ENCODE measurements at regions not wholly inside any gene's neighbourhood (a gene's known extent, or its start where the extent isn't known, plus 50 kb on each side); places are given as distances from the start of the nearest gene placed in this dataset.
"Not testable (repeated sequence)": the region's sequence is repeated elsewhere in the genome, so short reads cannot be mapped to it uniquely, and the experiment has no call there.

GRCh38 chr1:177427811-177428210, 257.1 kb downstream of the BRINP2 start:
- no peak for DNase-seq (ENCODE audit: low read depth)

- no peak for DNase-seq (ENCODE audit: low read depth)
These were observed 255.7 kb downstream of the BRINP2 start for GRCh38 chr1:177426497-177426896.

DNA sequence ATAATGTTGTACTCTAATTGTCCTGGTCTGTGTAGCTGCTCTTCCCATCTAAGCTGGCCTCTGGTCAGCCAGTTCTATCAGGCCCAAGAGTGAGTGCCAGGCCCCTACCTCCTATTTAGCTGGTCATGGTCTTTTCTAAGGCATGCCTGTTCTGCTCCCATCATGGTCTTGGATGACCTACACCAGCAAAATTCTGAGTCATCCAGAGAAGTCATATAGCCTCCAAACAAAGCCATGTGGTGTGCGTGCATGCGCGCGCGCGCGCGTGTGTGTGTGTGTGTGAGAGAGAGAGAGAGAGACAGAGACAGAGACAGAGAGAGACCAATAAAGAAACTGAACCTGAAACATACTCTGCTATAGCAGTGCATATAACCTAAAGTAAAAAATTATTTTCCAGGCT, 254.4 kb downstream of the BRINP2 start:
- no peak for DNase-seq (ENCODE audit: low read depth)

DNA sequence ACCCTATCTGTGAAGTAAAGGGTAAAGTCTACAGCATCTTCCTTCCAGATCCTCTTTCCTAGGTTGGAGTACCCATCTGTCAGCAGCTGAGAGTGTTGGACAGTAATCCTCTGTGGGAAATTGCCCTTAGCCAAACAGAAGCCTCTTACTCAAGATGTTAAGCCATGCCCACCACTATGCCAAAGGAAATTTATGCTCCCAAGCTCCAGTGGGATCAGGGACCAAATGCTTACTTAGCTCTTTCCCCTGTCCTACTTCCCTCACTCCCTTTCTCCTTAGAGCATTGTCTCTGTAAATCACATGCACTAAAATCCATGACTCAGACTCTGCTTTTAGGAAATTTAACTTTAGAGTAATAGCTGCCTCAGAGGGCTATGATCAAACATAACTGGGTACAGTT, 254.0 kb downstream of the BRINP2 start:
- DNase-seq (ENCODE audit: low read depth), result no peak

DNA sequence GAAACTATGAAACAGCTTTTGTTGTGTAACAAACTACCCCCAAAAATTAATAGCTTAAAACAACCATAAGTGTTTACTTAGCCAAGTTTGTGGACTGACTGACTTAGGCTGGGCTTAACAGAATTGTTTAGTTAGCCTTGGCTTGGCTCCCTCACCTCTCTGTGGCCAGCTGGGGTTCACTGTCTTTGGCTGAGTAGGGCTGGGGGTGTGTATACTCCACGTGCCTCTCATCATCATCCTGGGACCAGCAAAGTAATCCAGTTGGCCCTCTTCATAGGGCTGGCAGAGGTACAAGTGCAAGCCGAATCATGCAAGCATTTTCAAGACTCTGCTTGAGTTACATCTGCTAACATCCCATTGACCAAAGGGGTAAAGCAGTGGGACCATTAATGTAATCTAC, 252.3 kb downstream of the BRINP2 start:
- no peak for DNase-seq (ENCODE audit: low read depth)

- no peak for DNase-seq (ENCODE audit: low read depth)
These were observed 243.3 kb downstream of the BRINP2 start for GRCh38 chr1:177413982-177414596.

DNA sequence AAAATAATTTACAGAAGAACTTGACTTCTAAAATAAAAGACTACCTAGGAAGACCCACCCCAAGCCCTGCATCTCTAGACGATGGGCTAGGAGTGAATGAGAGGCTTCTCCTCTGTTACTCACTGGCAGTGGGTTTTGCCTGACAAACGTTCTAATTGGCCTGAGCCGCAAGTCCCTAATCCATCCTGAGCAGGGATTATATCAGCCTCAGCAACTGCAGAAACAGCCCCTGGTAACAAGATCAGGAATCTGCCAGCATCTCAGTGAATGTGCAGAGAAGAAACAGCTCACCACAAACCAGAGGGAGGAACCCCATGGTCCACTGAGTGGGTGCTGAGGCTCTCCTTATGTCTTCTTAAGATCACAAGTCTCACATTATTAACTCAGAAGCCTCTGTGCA, 240.6 kb downstream of the BRINP2 start:
- no peak for DNase-seq (ENCODE audit: low read depth)

GRCh38 chr1:177410179-177410766, 239.5 kb downstream of the BRINP2 start:
- no peak for DNase-seq (ENCODE audit: low read depth)

- not testable (repeated sequence) for DNase-seq (ENCODE audit: low read depth)
These were observed 235.6 kb downstream of the BRINP2 start for GRCh38 chr1:177406323-177406722.

GRCh38 chr1:177392336-177392735, 221.6 kb downstream of the BRINP2 start:
- peak; percentile 25 for DNase-seq (ENCODE audit: low read depth)

- peak; percentile 12 for DNase-seq (ENCODE audit: low read depth)
These were observed 215.3 kb downstream of the BRINP2 start for GRCh38 chr1:177385760-177386698.

DNA sequence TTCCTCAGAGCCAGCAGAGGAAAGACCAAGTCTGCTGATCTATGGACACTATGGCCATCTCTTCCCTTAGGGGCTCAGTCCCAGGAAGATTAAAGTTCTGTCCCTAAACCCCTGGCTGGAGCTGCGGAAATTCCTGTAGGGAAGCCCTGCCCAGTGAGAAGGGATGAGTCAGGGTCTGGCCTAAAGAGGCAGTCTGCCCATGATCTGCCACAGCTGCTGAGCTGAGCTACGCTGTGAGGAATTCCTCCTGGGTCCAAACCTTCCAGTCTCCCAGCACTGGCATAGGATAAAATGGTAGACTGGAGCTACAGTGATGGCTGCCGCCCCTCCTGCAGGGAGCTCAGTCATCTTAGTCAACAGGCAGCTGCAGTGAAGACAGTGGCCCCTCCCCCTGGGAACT, 213.7 kb downstream of the BRINP2 start:
- peak; percentile 11 for DNase-seq (ENCODE audit: low read depth)

DNA sequence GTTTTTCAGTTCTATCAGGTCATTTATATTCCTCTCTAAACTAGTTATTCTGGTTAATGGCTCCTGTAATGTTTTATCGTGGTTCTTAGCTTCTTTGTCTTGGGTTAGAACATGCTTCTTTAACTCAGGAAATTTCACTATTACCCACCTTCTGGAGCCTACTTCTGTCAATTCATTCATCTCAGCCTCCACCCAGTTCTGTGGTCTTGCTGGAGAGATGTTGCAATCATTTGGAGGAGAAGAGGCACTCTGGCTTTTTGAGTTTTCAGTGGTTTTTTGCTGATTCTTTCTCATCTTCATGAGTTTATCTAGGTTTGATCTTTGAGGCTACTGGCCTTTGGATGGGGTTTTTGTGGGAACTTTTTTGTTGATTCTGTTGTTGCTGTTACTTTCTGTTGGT, 213.0 kb downstream of the BRINP2 start:
- DNase-seq (ENCODE audit: low read depth), result peak; percentile 34

GRCh38 chr1:177377866-177378265, 207.1 kb downstream of the BRINP2 start:
- DNase-seq (ENCODE audit: low read depth), result no peak

DNA sequence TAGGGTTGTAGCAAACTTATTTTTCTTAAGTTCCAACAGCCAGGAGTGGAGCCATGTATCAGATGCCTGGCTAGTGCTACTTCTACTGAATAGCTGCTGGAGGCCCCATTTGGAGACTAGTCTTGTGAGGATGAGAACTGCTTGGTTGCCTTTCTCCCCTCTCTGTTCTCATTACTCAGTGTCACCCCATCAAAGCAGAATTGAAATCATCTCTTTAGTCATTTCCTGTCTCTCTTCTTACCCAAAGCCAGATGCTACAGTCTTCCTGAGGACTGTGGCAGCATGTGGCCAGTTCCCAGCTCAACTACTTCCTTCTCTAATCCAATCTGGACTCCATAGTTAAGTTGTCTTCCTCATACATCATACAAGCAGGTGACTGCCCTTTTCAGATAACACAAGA, 197.5 kb downstream of the BRINP2 start:
- no peak for DNase-seq (ENCODE audit: low read depth)

DNA sequence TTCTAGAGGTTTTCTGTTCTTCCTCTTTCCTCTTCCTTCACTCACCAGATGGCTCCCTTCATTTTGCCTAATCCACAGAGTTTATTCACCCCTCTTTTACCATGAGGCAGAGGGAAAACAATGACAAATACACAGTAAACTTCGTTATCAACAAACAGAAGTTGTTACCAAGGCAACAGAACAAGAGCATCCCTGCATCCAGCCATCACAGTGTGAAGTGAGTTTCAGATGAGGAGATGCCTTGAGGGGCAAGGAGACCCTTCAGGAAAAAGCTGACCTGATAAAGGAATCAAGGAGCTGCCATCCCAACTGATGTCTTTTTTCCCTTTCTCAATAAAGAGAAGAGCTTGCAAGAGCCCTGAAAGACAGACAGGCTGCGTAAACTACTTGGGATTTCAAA, 195.3 kb downstream of the BRINP2 start:
- DNase-seq (ENCODE audit: low read depth), result no peak

GRCh38 chr1:177360791-177361190, 190.0 kb downstream of the BRINP2 start:
- no peak for DNase-seq (ENCODE audit: low read depth)

GRCh38 chr1:177356674-177357435, 186.1 kb downstream of the BRINP2 start:
- no peak for DNase-seq (ENCODE audit: low read depth)

DNA sequence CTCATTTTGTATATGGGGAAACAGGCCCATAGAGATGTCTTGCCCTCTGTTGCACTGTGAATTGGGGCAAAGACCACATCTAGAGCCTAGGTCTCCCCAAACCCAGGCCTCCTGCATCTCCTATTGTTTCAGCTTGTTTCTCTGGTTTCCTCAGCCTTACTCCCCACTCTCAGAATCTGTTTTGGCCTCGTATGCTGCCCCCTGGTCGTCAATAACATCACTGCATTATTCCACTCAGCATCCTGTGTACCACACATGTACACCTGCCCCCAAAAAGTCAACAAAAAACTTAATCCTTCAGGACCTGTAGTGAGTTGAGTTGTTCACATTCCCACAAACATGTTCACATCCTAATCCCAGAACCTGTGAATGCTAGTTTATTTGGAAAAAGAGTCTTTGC, 184.8 kb downstream of the BRINP2 start:
- peak; percentile 21 for DNase-seq (ENCODE audit: low read depth)

DNA sequence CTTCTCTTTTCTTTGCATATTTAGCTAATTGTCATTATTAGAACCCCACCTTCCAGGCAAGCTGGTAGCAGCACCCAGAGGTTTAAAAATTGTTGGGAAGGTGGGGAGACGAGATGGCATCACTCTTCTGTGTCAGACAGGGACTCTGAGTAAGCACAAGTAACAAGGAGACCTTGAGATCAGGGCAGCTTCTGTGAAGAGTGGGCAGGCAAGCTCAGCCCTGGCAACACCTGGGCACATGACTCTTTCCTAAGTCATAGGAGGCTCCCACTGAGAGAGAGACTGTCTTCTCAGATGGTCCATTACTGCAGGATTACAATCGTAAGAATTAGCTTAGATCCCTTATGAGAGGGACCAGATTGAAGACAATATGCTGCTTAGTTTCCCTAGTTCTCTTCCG, 183.5 kb downstream of the BRINP2 start:
- no peak for DNase-seq (ENCODE audit: low read depth)

- DNase-seq (ENCODE audit: low read depth), result peak; percentile 58
These were observed 180.8 kb downstream of the BRINP2 start for GRCh38 chr1:177351361-177352108.

All from renal cortical epithelial cell (primary cell).